ENCODE measurements at regions not wholly inside any gene's neighbourhood (a gene's known extent, or its start where the extent isn't known, plus 50 kb on each side); places are given as distances from the start of the nearest gene placed in this dataset.
"Not testable (repeated sequence)": the region's sequence is repeated elsewhere in the genome, so short reads cannot be mapped to it uniquely, and the experiment has no call there.

DNA sequence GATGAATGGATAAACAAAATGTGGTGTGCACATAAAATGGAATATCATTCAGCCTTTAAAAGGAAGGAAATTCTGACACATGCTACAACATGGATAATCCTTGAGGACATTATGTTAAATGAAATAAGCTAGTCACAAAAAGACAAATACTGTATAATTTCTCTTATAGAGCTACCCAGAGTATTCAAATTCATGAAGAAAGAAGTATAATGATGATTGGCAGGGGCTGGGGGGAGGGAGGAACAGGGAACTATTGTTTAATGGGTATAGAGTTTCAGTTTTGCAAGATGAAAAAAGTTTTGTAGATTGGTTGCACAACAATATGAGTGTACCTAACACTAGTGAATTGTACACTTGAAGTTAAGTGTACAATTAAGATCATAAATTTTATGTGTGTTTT, 153.9 kb upstream of the STK26 start:
- H2BK120ac ChIP-seq (ENCODE audit: low read depth, low read length): no peak overlapping the region
- H4K91ac ChIP-seq (ENCODE audit: low read length): no peak overlapping the region
- no peak overlapping the region for H3K4me2 ChIP-seq (ENCODE audit: low read length, poor library complexity, severe bottlenecking)
- no peak overlapping the region for H3K23ac ChIP-seq (ENCODE audit: low read length in 2 of 2)
- no peaks in the 10 kb centered on the region for H3K36me3 ChIP-seq (ENCODE audit: control insufficient read depth in 1 of 2, insufficient read depth in 2 of 2, low read depth in 1 of 2, low read length in 2 of 2)
- peaks cover 0 to 33% of the 10 kb centered on the region in 2 experiments for H3K27me3 ChIP-seq (ENCODE audit: control insufficient read depth in 1 of 2, insufficient read depth in 1 of 2, low read length in 2 of 2)
- no peak overlapping the region for H2BK15ac ChIP-seq (ENCODE audit: low read depth, poor library complexity, severe bottlenecking)
- no peak overlapping the region for H2BK5ac ChIP-seq (ENCODE audit: low read depth, low read length, poor library complexity, severe bottlenecking)
- no peak overlapping the region for H3K4ac ChIP-seq (ENCODE audit: low read depth in 1 of 2, low read length in 2 of 2)
- DNase-seq: no peak
- no peak overlapping the region for H2AK5ac ChIP-seq (ENCODE audit: low read length, severe bottlenecking)
- H3K79me1 ChIP-seq (replicated peaks; ENCODE audit: low read length, poor library complexity, severe bottlenecking): no peaks in the 10 kb centered on the region
- no peaks in the 10 kb centered on the region for H3K4me1 ChIP-seq (ENCODE audit: control insufficient read depth, insufficient read depth, low read depth, low read length)
- H3K4me3 ChIP-seq (ENCODE audit: insufficient read depth in 1 of 2, low read depth in 1 of 2, low read length in 2 of 2): no peak overlapping the region
- no peak overlapping the region for H4K8ac ChIP-seq (ENCODE audit: low read length)
- H3K27ac ChIP-seq (ENCODE audit: low read length, poor library complexity, severe bottlenecking): no peak overlapping the region
- H3K14ac ChIP-seq (ENCODE audit: low read length in 2 of 2): no peak overlapping the region
- no peak overlapping the region for H2AFZ ChIP-seq (ENCODE audit: low read depth, low read length)
- no peak overlapping the region for H3K18ac ChIP-seq (ENCODE audit: low read depth in 1 of 2, low read length in 2 of 2)
- no peaks in the 10 kb centered on the region for H3K9me3 ChIP-seq (ENCODE audit: control insufficient read depth, low read length)
- no peak overlapping the region for H2BK12ac ChIP-seq (ENCODE audit: low read length in 2 of 2)
- H3K9ac ChIP-seq (ENCODE audit: low read length): no peak overlapping the region

DNA sequence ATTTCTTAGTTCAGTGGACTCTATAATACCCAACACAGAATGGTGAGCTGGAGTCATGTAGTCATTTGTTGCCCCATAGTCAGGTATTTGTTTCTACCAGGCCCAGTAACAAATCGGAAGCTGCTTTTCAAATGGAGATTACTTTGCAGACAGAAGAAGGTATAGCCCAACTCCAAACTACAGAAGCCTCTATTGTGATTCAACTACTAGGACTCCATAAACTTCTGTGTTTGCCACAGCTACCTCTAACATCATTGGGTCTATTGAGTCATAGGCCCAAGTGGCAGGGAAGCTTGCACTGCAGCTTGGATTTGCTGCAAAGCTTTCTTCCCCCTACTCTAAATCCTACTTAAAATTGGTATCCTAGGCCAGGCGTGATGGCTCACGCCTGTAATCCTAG, 148.8 kb upstream of the STK26 start:
- Histone ChIP-seq H2BK15ac (ENCODE audit: low read depth, poor library complexity, severe bottlenecking) (no peak overlapping the region), H3K23ac (ENCODE audit: low read length in 2 of 2) (no peak overlapping the region), H3K18ac (ENCODE audit: low read depth in 1 of 2, low read length in 2 of 2) (no peak overlapping the region), H3K4ac (ENCODE audit: low read depth in 1 of 2, low read length in 2 of 2) (no peak overlapping the region), H3K4me3 (ENCODE audit: insufficient read depth in 1 of 2, low read depth in 1 of 2, low read length in 2 of 2) (no peak overlapping the region), H3K9me3 (ENCODE audit: control insufficient read depth, low read length) (no peaks in the 10 kb centered on the region), H4K91ac (ENCODE audit: low read length) (no peak overlapping the region), H3K36me3 (ENCODE audit: control insufficient read depth in 1 of 2, insufficient read depth in 2 of 2, low read depth in 1 of 2, low read length in 2 of 2) (no peaks in the 10 kb centered on the region), H2AK5ac (ENCODE audit: low read length, severe bottlenecking) (no peak overlapping the region), H3K79me1 (replicated peaks; ENCODE audit: low read length, poor library complexity, severe bottlenecking) (no peaks in the 10 kb centered on the region), H2BK12ac (ENCODE audit: low read length in 2 of 2) (no peak overlapping the region), H2BK5ac (ENCODE audit: low read depth, low read length, poor library complexity, severe bottlenecking) (no peak overlapping the region), H3K27ac (ENCODE audit: low read length, poor library complexity, severe bottlenecking) (no peak overlapping the region), H3K4me1 (ENCODE audit: control insufficient read depth, insufficient read depth, low read depth, low read length) (no peaks in the 10 kb centered on the region), H3K4me2 (ENCODE audit: low read length, poor library complexity, severe bottlenecking) (no peak overlapping the region), H4K8ac (ENCODE audit: low read length) (no peak overlapping the region), H3K27me3 (ENCODE audit: control insufficient read depth in 1 of 2, insufficient read depth in 1 of 2, low read length in 2 of 2) (peaks cover 0 to 23% of the 10 kb centered on the region in 2 experiments), H2BK120ac (ENCODE audit: low read depth, low read length) (no peak overlapping the region), H3K14ac (ENCODE audit: low read length in 2 of 2) (no peak overlapping the region), H2AFZ (ENCODE audit: low read depth, low read length) (no peak overlapping the region), H3K9ac (ENCODE audit: low read length) (no peak overlapping the region)
- no peak for DNase-seq
- WGBS: 93% methylated on average over 1 of the region's 3 CpGs

DNA sequence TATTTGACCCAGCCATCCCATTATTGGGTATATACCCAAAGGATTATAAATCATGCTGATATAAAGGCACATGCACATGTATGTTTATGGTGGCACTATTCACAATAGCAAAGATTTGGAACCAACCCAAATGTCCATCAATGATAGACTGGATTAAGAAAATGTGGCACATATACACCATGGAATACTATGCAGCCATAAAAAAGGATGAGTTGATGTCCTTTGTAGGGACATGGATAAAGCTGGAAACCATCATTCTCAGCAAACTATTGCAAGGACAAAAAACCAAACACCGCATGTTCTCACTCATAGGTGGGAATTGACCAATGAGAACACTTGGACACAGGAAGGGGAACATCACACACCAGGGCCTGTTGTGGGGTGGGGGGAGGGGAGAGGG, 147.3 kb upstream of the STK26 start:
- not testable (repeated sequence) for H3K36me3 ChIP-seq (ENCODE audit: control insufficient read depth in 1 of 2, insufficient read depth in 2 of 2, low read depth in 1 of 2, low read length in 2 of 2); H3K27ac ChIP-seq (ENCODE audit: low read length, poor library complexity, severe bottlenecking)

DNA sequence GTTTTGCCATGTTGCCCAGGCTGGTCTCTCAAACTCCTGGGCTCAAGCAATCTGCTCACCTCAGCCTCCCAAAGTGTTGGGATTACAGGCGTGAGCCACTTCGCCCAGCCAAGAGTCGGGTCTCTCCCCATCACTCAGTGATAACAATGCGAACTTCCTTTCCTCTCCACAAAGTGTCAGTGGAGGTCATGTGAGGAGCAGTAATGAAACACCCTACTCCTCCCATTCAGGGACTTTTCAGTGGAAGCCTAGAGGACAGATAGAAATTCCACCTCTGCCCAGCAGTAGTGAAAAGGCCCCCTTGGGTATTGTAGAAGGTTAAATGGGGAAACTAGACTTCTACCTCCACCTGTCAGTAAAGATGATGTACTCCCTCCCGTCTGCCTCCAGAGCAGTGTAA, 141.9 kb upstream of the STK26 start:
- no peak overlapping the region for H2AK5ac ChIP-seq (ENCODE audit: low read length, severe bottlenecking)
- H3K9me3 ChIP-seq (ENCODE audit: control insufficient read depth, low read length): peaks cover 6% of the 10 kb centered on the region
- no peak overlapping the region for H2BK120ac ChIP-seq (ENCODE audit: low read depth, low read length)
- H3K14ac ChIP-seq (ENCODE audit: low read length in 2 of 2): no peak overlapping the region
- peaks cover 0 to 39% of the 10 kb centered on the region in 2 experiments for H3K27me3 ChIP-seq (ENCODE audit: control insufficient read depth in 1 of 2, insufficient read depth in 1 of 2, low read length in 2 of 2)
- H2AFZ ChIP-seq (ENCODE audit: low read depth, low read length): no peak overlapping the region
- WGBS: no CpG with 5 or more reads among the region's 5 CpGs
- no peak overlapping the region for H3K27ac ChIP-seq (ENCODE audit: low read length, poor library complexity, severe bottlenecking)
- no peak overlapping the region for H4K8ac ChIP-seq (ENCODE audit: low read length)
- H4K91ac ChIP-seq (ENCODE audit: low read length): no peak overlapping the region
- no peak overlapping the region for H2BK15ac ChIP-seq (ENCODE audit: low read depth, poor library complexity, severe bottlenecking)
- H3K36me3 ChIP-seq (ENCODE audit: control insufficient read depth in 1 of 2, insufficient read depth in 2 of 2, low read depth in 1 of 2, low read length in 2 of 2): no peaks in the 10 kb centered on the region
- H3K18ac ChIP-seq (ENCODE audit: low read depth in 1 of 2, low read length in 2 of 2): no peak overlapping the region
- no peaks in the 10 kb centered on the region for H3K4me1 ChIP-seq (ENCODE audit: control insufficient read depth, insufficient read depth, low read depth, low read length)
- H3K9ac ChIP-seq (ENCODE audit: low read length): no peak overlapping the region
- H3K4me3 ChIP-seq (ENCODE audit: insufficient read depth in 1 of 2, low read depth in 1 of 2, low read length in 2 of 2): no peak overlapping the region
- no peak overlapping the region for H2BK12ac ChIP-seq (ENCODE audit: low read length in 2 of 2)
- no peak overlapping the region for H3K4me2 ChIP-seq (ENCODE audit: low read length, poor library complexity, severe bottlenecking)
- H3K4ac ChIP-seq (ENCODE audit: low read depth in 1 of 2, low read length in 2 of 2): no peak overlapping the region
- no peak for DNase-seq
- no peak overlapping the region for H3K23ac ChIP-seq (ENCODE audit: low read length in 2 of 2)
- H2BK5ac ChIP-seq (ENCODE audit: low read depth, low read length, poor library complexity, severe bottlenecking): no peak overlapping the region
- H3K79me1 ChIP-seq (replicated peaks; ENCODE audit: low read length, poor library complexity, severe bottlenecking): no peaks in the 10 kb centered on the region

More for the DNA sequence above, 147.3 kb upstream of the STK26 start:
- H3K23ac ChIP-seq (ENCODE audit: low read length in 2 of 2); H3K4ac ChIP-seq (ENCODE audit: low read depth in 1 of 2, low read length in 2 of 2); H3K18ac ChIP-seq (ENCODE audit: low read depth in 1 of 2, low read length in 2 of 2); H3K4me1 ChIP-seq (ENCODE audit: control insufficient read depth, insufficient read depth, low read depth, low read length); H4K91ac ChIP-seq (ENCODE audit: low read length); H3K4me2 ChIP-seq (ENCODE audit: low read length, poor library complexity, severe bottlenecking); H2AK5ac ChIP-seq (ENCODE audit: low read length, severe bottlenecking); H2BK15ac ChIP-seq (ENCODE audit: low read depth, poor library complexity, severe bottlenecking); H3K9me3 ChIP-seq (ENCODE audit: control insufficient read depth, low read length); H2BK12ac ChIP-seq (ENCODE audit: low read length in 2 of 2); H2BK5ac ChIP-seq (ENCODE audit: low read depth, low read length, poor library complexity, severe bottlenecking); H2AFZ ChIP-seq (ENCODE audit: low read depth, low read length); H3K4me3 ChIP-seq (ENCODE audit: insufficient read depth in 1 of 2, low read depth in 1 of 2, low read length in 2 of 2); DNase-seq; H3K79me1 ChIP-seq (replicated peaks; ENCODE audit: low read length, poor library complexity, severe bottlenecking); H3K9ac ChIP-seq (ENCODE audit: low read length); H4K8ac ChIP-seq (ENCODE audit: low read length); H3K14ac ChIP-seq (ENCODE audit: low read length in 2 of 2); H2BK120ac ChIP-seq (ENCODE audit: low read depth, low read length): not testable (repeated sequence)
- no CpG with 5 or more reads among the region's 1 CpG for WGBS
- peaks cover 0 to 28% of the 10 kb centered on the region in 2 experiments for H3K27me3 ChIP-seq (ENCODE audit: control insufficient read depth in 1 of 2, insufficient read depth in 1 of 2, low read length in 2 of 2)
